Right lobe of liver (tissue), 6 donors: ENCODE measurements at regions not wholly inside any gene's neighbourhood (a gene's known extent, or its start where the extent isn't known, plus 50 kb on each side); places are given as distances from the start of the nearest gene placed in this dataset.

Experiments used
- ATAC-seq, 4 donors: fragments of 200-7000 bp; cut with Tn5 transposase; one replicate each; pipeline ENCODE4 v1.9.1; 2020; ENCODE audit warnings: mild to moderate bottlenecking in 4 of 4, moderate library complexity in 4 of 4
- DNase-seq, 3 donors: peaks; one replicate each; pipeline ENCODE4 v3.0.0-alpha.2; 2020
- H3K27ac ChIP-seq, 3 donors: fragments of 200-600 bp; one replicate each; pipeline ENCODE4 v1.8.0; 2022
- H3K27me3 ChIP-seq, 2 donors: fragments of 200-600 bp; one replicate each; pipeline ENCODE4 v1.8.0; 2022
- H3K36me3 ChIP-seq, 4 donors: fragments of 200-600 bp; sonication (generic) in 1 of 4; one replicate each; pipeline versions ENCODE4 v1.5.1 to v1.8.0; 2017 to 2022; ENCODE audit warnings: control low read depth in 1 of 4
- H3K4me1 ChIP-seq, 4 donors: fragments of 200-600 bp; sonication (generic) in 1 of 4; one replicate each; pipeline versions ENCODE4 v1.5.1 to v1.8.0; 2017 to 2022; ENCODE audit warnings: control low read depth in 1 of 4
- H3K4me3 ChIP-seq, 3 donors: fragments of 200-600 bp; one replicate each; pipeline ENCODE4 v1.8.0; 2022
- H3K9me3 ChIP-seq, 4 donors: fragments of 200-600 bp; sonication (generic) in 1 of 4; one replicate each; pipeline versions ENCODE4 v1.5.1 to v1.8.0; 2017 to 2022; ENCODE audit warnings: control low read depth in 1 of 4
- CTCF ChIP-seq, 4 donors: fragments of 200-600 bp in 3 of 4; fragments of 450-650 bp in 1 of 4; IDR thresholded peaks; one replicate each; pipeline versions ENCODE4 v1.5.1 to v1.8.0; 2016 to 2022; ENCODE audit warnings: antibody characterized with exemption in 4 of 4, mild to moderate bottlenecking in 2 of 4
- POLR2A ChIP-seq: fragments of 450-650 bp; IDR thresholded peaks from one replicate; pipeline ENCODE4 v1.6.1; 2017; ENCODE audit warnings: antibody characterized with exemption, mild to moderate bottlenecking
- WGBS: methylation state at CpG from one replicate; pipeline ENCODE4 v1.1.6; 2018; ENCODE audit warnings: low coverage, low lambda C conversion rate; ENCODE audit not compliant: insufficient coverage; ENCODE audit errors: missing lambda C conversion rate; 5-methylcytosine and 5-hydroxymethylcytosine counted together
- intact Hi-C, 2 donors: fragments of 100-400 bp; cut with DNase I; formaldehyde crosslinking; loops; one replicate each; pipeline versions ENCODE4 v1.11.2 to v1.14.1; 2022
- donor health status: DM: no; HTN: yes; CAD: no.
- donor health status: DM: no; HTN: no; CAD: no.
- donor health status: DM: no; HTN: no; CAD: no.
- donor health status: DM: no; HTN: yes; CAD: no.
- donor health status: DM: no; HTN: yes; CAD: no.

- ATAC-seq (no peak), DNase-seq (no peak)
- H3K4me1 ChIP-seq: no peaks in the 10 kb centered on the region
- no peak for TF ChIP-seq CTCF (IDR thresholded peaks at IDR 0.05)
- TF ChIP-seq POLR2A: no peak
- H3K27me3 ChIP-seq: no peaks in the 10 kb centered on the region
- H3K36me3 ChIP-seq: no peaks in the 10 kb centered on the region
- no peaks in the 10 kb centered on the region for H3K9me3 ChIP-seq
- H3K4me3 ChIP-seq: no peak overlapping the region
- intact Hi-C loops: no loop called here
- 43% methylated on average over 3 of the region's 3 CpGs for WGBS
- H3K27ac ChIP-seq: no peak overlapping the region
Measured at GRCh38 chr7:26538689-26539088, 247.0 kb downstream of the SNX10 start.

- intact Hi-C loops: no loop called here
- H3K27me3 ChIP-seq: no peaks in the 10 kb centered on the region
- no peak overlapping the region for H3K27ac ChIP-seq
- H3K36me3 ChIP-seq: no peaks in the 10 kb centered on the region
- no peak for ATAC-seq
- no peak overlapping the region for H3K4me3 ChIP-seq
- no peaks in the 10 kb centered on the region for H3K4me1 ChIP-seq
- DNase-seq: no peak
- WGBS: 69% methylated on average over 9 of the region's 10 CpGs
- no peaks in the 10 kb centered on the region for H3K9me3 ChIP-seq
- TF ChIP-seq POLR2A (no peak), CTCF (IDR thresholded peaks at IDR 0.05) (no peak)
Measured at GRCh38 chr7:26543340-26543739, 251.7 kb downstream of the SNX10 start.

GRCh38 chr7:26543951-26544350, 252.3 kb downstream of the SNX10 start:
- no peak overlapping the region for H3K27ac ChIP-seq
- intact Hi-C loops: no loop called here
- 87% methylated on average over 10 of the region's 11 CpGs for WGBS

GRCh38 chr7:26546508-26547053, 254.9 kb downstream of the SNX10 start:
- Histone ChIP-seq H3K36me3 (no peaks in the 10 kb centered on the region), H3K4me1 (no peaks in the 10 kb centered on the region), H3K9me3 (no peaks in the 10 kb centered on the region), H3K27ac (no peak overlapping the region), H3K27me3 (no peaks in the 10 kb centered on the region), H3K4me3 (no peak overlapping the region)
- TF ChIP-seq POLR2A (no peak), CTCF (IDR thresholded peaks at IDR 0.05) (no peak)
- 52% methylated on average over 10 of the region's 13 CpGs for WGBS
- DNase-seq (no peak), ATAC-seq (no peak)
- intact Hi-C loops: no loop called here

More at GRCh38 chr7:26543951-26544350, 252.3 kb downstream of the SNX10 start:
- Histone ChIP-seq H3K27me3 (no peaks in the 10 kb centered on the region), H3K36me3 (no peaks in the 10 kb centered on the region), H3K4me3 (no peak overlapping the region), H3K9me3 (no peaks in the 10 kb centered on the region), H3K4me1 (no peaks in the 10 kb centered on the region)
- DNase-seq (no peak), ATAC-seq (no peak)
- TF ChIP-seq CTCF (IDR thresholded peaks at IDR 0.05) (no peak), POLR2A (no peak)

- intact Hi-C loops: no loop called here
- Histone ChIP-seq H3K27ac (no peak overlapping the region), H3K9me3 (no peaks in the 10 kb centered on the region), H3K36me3 (no peaks in the 10 kb centered on the region), H3K4me3 (no peak overlapping the region), H3K27me3 (no peaks in the 10 kb centered on the region), H3K4me1 (no peaks in the 10 kb centered on the region)
- no peak for ATAC-seq
- TF ChIP-seq POLR2A: no peak
- no peak for TF ChIP-seq CTCF (IDR thresholded peaks at IDR 0.05)
- 72% methylated on average over 3 of the region's 3 CpGs for WGBS
- DNase-seq: no peak
Measured at GRCh38 chr7:26547156-26547555, 255.5 kb downstream of the SNX10 start.
